Ecto neural progenitor cell (in vitro differentiated cells): ENCODE measurements at regions not wholly inside any gene's neighbourhood (a gene's known extent, or its start where the extent isn't known, plus 50 kb on each side); places are given as distances from the start of the nearest gene placed in this dataset.
"Not testable (repeated sequence)": the region's sequence is repeated elsewhere in the genome, so short reads cannot be mapped to it uniquely, and the experiment has no call there.

ENCODE experiments used
- DNase-seq: peaks from one replicate; pipeline ENCODE4 v3.0.0-alpha.2; 2018; ENCODE audit warnings: low spot score

DNA sequence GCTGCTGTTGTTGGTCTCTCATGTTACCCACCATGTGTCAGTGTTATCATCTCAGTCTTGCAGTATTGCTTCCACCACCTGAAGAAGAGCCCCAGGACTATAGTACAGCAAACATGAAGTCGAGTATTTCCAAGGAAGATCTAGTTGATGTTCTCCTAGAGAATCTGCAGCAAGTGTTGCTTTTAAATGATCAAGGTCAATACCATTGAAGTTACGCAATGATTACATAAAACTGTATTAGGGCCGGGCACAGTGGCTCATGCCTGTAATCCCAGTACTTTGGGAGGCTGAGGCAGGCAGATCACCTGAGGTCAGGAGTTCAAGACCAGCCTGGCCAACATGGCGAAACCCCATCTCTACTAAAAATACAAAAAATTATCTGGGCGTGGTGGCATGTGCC, 173.9 kb downstream of the TJP1 start:
- DNase-seq = not testable (repeated sequence)

GRCh38 chr15:29645841-29646240, 176.4 kb downstream of the TJP1 start:
- no peak for DNase-seq

GRCh38 chr15:29644361-29644760, 177.9 kb downstream of the TJP1 start:
- not testable (repeated sequence) for DNase-seq

DNA sequence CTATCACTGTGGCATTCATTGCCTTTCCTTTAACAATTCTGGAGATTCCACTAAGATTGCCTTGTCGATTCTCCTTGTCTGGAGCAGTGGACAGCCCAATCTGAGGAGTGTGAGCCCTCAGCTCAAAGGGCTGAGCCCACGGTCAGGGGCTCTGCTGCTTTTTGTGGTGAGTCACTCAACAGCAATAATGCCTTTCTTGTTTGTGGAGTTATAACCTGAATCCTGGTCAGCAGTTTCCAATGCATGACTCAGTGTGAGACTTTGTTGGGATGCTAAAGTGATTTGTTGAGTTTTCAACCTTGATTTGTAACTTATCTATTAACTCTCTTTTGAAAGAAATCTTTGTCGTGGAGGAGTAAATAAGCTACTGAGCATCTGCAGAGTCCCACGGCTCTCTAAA, 183.5 kb downstream of the TJP1 start:
- no peak for DNase-seq

DNA sequence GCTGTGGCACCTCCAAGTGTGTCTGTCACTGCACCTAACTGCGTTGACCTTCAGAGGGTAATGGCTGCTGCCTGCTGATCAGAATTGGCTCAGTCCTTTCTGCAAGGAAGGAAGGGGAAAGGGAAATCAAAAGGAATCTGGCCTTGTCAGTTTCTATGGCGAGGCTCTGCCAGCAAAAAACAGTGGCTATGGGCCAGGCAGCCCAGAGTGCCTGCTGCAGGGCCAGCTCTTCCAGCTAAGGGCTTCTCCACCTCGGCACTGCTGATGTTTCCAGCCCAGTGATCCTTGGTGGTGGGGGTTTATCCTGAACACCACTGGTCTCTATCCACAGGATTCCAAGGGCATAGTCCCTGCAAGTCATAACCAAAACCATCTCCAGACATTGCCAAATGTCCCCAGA, 184.3 kb downstream of the TJP1 start:
- no peak for DNase-seq

DNA sequence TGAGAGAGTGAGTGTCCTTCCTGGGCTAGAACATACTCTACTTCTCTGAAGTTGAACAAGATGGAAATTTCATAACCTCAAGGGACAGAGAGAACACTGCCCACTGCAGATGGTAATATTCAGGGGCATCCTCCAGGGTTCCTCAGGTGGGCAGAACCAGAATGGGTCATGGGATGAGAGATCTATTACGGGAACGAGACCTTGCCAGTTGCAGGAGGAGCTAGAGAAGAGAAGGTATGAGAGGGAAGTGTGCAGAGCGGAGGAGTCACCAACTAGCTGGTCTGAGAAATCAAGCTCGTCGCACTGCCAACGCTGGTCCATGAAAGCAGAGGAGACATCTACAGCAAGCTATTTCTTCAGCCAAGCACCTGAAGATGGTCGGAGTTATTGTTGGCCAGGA, 184.7 kb downstream of the TJP1 start:
- no peak for DNase-seq

DNA sequence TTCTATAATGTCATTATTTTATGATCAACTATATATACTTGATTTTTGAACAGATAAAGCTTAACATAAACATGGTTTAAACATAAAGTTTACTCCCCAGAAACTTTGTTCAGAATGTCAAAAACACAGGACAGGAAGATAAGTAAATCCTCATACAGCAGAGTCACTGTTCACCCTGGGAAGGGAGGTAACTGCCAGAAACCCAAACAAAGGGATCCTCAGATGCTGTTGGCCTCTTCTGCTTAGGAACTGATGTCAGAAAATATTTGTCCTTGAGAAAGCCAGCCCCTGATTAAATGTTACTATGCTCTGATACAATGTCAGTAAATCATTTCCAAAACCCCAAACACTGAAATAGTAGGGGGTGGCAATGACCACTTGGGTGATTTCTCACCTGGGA, 185.3 kb downstream of the TJP1 start:
- DNase-seq = no peak

- DNase-seq = no peak
Observed at GRCh38 chr15:29636140-29636539, 186.1 kb downstream of the TJP1 start.

- DNase-seq = no peak
Observed at GRCh38 chr15:29635513-29636098, 186.7 kb downstream of the TJP1 start.

GRCh38 chr15:29633971-29634370, 188.3 kb downstream of the TJP1 start:
- no peak for DNase-seq

DNA sequence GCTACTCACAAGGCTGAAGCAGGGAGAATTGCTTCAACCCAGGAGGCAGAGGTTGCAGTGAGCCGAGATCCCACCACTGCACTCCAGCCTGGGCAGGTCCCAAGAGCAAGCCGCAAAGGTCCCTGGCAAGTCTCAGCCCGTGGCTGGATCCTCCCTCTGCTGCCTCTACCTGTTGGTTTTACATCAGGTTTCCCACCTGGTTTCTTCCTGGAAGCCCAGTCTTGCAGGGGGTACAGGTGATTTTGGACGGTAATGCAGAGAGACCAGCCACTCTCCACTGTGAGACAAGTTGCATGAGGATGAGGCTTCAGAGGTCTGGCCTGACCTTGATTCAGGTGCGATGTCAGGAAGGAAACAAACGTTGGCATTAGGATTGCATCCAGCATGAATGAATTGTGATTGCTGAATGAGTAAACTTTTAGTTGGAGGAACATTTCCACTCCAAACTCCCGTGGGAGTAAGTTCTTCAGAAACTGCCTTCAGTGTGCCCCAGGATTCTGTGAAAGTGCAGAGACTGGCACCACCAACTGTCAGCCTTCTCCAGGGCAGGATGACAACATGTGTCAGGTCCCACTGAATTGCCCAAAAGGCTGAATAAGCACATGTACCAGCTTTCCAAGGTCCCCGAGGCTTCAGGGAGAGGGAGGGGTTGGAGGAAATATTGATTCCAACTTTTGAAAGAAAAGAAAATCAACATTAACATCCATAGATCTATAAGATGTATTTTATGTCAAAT, 189.4 kb downstream of the TJP1 start:
- no peak for DNase-seq

GRCh38 chr15:29631076-29632070, 190.9 kb downstream of the TJP1 start:
- no peak for DNase-seq

DNA sequence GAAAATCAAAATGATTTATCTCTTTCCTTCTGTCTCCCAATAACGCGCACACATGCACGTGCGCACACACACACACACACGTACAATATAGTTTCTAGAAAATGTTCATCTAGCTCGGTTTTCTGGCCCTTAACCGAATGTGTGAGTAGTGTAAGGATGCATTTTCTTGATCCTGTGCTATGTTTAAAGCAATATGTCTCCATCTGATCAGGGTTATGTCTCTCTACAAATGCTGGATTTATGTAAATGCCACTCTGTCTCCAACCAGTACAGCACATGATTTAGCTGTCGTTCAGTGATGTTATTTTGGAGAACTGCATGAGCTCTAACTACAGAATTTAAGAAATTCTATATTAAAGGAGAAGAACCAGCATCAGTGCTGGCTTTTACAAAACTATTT, 198.0 kb downstream of the TJP1 start:
- no peak for DNase-seq

DNA sequence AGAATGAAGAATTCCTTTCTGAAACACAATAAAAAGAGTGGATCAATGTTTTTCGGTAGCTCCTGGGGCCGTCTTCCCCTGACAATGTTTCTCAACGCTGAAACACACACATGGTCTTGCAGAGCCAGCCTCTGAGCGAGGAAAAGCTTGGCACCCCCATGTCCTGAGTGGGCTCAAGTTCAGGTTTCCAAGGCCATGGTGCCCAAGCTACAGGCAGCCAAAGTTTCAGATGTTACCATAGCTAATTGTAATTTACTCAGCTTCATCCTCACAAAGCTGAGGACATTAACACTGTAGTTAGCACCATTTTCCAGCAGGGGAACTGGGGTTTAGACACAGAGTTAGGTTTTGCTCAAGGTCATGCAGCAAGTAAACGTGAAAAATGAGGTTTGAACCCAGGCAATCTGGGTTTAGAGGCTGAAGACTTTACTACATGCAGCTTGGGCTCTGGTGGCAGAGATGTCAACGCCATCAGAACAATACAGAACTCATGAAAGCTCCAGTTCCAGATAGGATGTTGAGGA, 199.1 kb downstream of the TJP1 start:
- no peak for DNase-seq

GRCh38 chr15:29622637-29623036, 199.6 kb downstream of the TJP1 start:
- no peak for DNase-seq

DNA sequence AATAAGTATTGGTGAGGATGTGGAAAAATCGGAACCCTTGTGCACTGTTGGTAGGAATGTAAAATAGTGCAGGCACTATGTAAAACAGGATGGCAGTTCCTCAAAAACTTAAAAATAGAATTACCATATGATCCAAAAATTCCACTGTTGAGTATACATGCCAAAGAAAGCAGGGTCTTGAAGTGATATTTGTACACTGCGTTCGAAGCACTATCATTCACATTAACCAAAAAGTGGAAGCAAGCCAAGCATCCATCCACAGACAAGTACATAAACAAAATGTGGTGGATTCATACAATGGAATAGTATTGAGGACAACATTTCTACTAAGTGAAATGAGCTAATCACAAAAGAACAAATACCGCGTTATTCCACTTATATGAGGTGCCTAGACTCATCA, 200.7 kb downstream of the TJP1 start:
- no peak for DNase-seq

DNA sequence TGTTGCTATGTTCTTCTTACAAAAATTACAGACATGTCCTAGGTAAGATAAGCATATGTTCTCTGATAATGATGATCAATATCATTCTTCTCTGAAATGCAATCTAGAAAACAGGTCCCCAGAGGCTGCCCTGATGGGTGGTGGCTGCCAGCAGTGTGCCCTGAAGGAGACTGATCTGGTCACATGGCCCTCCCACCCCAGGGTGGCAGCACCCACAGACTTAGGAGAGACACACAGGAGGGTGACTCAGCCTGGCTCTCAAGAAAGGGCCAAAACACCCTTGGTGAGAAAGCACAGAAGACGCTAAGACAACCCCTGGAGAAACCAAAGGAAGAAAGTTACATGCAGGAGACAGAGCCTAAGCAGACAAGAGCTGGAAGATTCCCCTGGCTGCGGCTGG, 203.7 kb downstream of the TJP1 start:
- no peak for DNase-seq

- no peak for DNase-seq
Observed at GRCh38 chr15:29616512-29616911, 205.8 kb downstream of the TJP1 start.

DNA sequence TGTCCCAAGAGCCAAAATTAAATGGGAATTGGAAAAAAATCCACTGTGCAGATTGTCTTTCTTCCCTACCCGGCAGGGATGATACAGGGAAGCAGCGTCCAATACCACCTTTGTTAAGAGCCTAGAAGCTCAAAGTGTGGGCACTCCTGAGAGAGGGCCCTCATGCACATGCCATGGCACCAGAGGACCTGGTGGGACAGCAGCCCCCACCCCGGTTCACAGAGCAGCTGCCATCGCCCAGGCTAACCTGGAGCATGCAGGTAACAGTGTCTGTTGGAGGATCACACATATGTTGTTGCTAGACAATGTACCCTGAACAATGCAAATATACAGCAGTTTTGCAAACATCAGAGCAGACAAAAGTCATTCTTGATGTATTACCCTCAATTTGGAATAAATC, 206.5 kb downstream of the TJP1 start:
- DNase-seq = no peak

DNA sequence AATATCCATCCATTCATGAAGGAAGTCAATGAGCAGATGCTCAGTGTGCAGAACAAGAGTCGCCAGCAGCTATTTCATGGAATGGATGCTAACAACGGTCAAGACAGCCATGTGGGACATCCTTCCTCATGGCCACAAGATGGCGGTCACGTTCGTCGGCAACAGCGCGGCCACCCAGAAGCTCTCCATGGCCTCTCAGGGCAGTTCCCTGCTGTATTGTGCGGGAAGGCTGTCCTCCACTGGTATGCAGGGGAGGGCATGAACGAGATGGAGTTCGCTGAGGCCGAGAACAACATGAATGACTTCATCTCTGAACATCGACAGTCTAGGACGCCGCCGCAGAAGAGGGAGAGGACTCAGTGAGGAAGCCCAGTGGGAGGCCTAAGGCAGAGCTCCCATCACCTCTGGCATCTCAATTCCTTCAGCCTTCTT, 208.3 kb downstream of the TJP1 start:
- no peak for DNase-seq

- DNase-seq = no peak
Observed at GRCh38 chr15:29612701-29613100, 209.6 kb downstream of the TJP1 start.

DNA sequence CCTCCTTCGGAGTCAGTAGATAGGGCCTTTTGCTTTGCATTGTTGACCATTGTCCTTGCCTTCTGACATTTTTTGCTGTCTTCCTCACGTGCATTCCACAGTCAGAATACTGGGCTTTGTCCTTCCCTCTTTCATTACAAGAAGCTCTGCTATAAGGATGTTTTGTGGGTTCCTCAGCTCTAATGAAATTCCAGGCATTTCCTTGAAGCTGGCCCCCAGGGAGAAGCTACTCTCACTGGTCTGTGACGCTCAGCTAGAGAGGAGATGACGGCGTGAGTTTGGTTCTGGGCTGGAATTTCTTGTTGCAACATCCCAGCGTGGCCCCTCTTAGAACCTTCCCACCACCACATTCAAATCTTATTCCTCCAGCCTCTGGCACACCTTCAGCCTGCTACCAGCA, 210.2 kb downstream of the TJP1 start:
- no peak for DNase-seq

GRCh38 chr15:29611057-29611456, 211.2 kb downstream of the TJP1 start:
- no peak for DNase-seq
